ENCODE measurements at regions not wholly inside any gene's neighbourhood (a gene's known extent, or its start where the extent isn't known, plus 50 kb on each side); places are given as distances from the start of the nearest gene placed in this dataset.
"Not testable (repeated sequence)": the region's sequence is repeated elsewhere in the genome, so short reads cannot be mapped to it uniquely, and the experiment has no call there.

DNA sequence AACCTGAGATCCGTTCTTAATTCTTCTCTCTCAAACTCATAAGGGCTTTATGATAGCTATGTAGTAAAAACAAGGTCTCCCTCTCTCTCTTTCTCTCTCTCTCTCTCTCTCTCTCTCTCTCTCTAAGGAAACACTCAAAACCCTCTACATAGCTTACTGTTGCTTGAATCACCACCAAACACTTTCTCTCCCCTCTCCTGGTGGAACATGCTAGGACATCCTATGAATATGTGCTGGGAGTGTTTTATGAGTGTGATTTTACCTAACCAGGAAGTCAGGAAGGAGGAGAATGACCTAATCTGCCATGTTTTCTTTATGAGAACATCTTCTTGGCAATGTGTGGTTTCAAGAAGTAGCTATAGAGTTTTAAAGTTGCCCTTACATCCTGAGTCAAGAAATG is 844.6 kb downstream of the TTLL7 start:
- TF ChIP-seq, protein P1, sequence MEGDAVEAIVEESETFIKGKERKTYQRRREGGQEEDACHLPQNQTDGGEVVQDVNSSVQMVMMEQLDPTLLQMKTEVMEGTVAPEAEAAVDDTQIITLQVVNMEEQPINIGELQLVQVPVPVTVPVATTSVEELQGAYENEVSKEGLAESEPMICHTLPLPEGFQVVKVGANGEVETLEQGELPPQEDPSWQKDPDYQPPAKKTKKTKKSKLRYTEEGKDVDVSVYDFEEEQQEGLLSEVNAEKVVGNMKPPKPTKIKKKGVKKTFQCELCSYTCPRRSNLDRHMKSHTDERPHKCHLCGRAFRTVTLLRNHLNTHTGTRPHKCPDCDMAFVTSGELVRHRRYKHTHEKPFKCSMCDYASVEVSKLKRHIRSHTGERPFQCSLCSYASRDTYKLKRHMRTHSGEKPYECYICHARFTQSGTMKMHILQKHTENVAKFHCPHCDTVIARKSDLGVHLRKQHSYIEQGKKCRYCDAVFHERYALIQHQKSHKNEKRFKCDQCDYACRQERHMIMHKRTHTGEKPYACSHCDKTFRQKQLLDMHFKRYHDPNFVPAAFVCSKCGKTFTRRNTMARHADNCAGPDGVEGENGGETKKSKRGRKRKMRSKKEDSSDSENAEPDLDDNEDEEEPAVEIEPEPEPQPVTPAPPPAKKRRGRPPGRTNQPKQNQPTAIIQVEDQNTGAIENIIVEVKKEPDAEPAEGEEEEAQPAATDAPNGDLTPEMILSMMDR (IDR thresholded peaks at IDR 0.05 in 4 of 5, conservative IDR thresholded peaks at IDR 0.05 in 1 of 5) = not testable (repeated sequence)
- TF ChIP-seq POLR2A (IDR thresholded peaks at IDR 0.05) = not testable (repeated sequence)

Data from gastrocnemius medialis (tissue), 4 donors.